Tibial nerve (tissue), 3 donors: ENCODE measurements at regions not wholly inside any gene's neighbourhood (a gene's known extent, or its start where the extent isn't known, plus 50 kb on each side); places are given as distances from the start of the nearest gene placed in this dataset.

Source experiments
- CTCF ChIP-seq, 5 experiments: fragments of 200-600 bp in 3 of 5; fragments of 450-650 bp in 2 of 5; sonication (generic) in 3 of 5; IDR thresholded peaks; one replicate each; pipeline ENCODE4 v1.5.1; 2016 to 2019; ENCODE audit warnings: antibody characterized with exemption in 5 of 5, mild to moderate bottlenecking in 3 of 5, moderate library complexity in 2 of 5
- POLR2A ChIP-seq, 2 donors: fragments of 450-650 bp; IDR thresholded peaks; one replicate each; pipeline ENCODE4 v1.6.1; 2017; ENCODE audit warnings: antibody characterized with exemption in 2 of 2, mild to moderate bottlenecking in 2 of 2, moderate library complexity in 2 of 2

GRCh38 chr10:32160864-32161263 lies 104.6 kb upstream of the KIF5B start:
- TF ChIP-seq CTCF (IDR thresholded peaks at IDR 0.05), result no peak
- TF ChIP-seq POLR2A (IDR thresholded peaks at IDR 0.05), result no peak
